ENCODE measurements at regions not wholly inside any gene's neighbourhood (a gene's known extent, or its start where the extent isn't known, plus 50 kb on each side); places are given as distances from the start of the nearest gene placed in this dataset.

GRCh38 chr3:110969229-110970211 is 102.1 kb upstream of the NECTIN3 start:
- TF ChIP-seq EZH2 (IDR thresholded peaks at IDR 0.05; ENCODE audit: borderline replicate concordance, low read depth, low read length, poor library complexity, severe bottlenecking) (no peak), CTCF (conservative IDR thresholded peaks at IDR 0.05; ENCODE audit: low read depth, low read length) (no peak)

Measured in A673 (cell line).